K562 (cell line): ENCODE measurements at regions not wholly inside any gene's neighbourhood (a gene's known extent, or its start where the extent isn't known, plus 50 kb on each side); places are given as distances from the start of the nearest gene placed in this dataset.

Experiments
- ATAC-seq: fragments of 200-7000 bp; cut with Tn5 transposase; 3 replicates; pipeline ENCODE4 v1.9.1; 2020; ENCODE audit warnings: moderate library complexity
- BruUV-seq: library from RNA; stranded (reverse); fragments of 400-500 nt; replicated peaks from 2 replicates; lab custom pipeline; 2021; lab: Mats Ljungman, UMichigan
- CTCF ChIA-PET: fragments of 300-600 bp; formaldehyde crosslinking; extraction: SDS; loops from one replicate; lab custom pipeline; 2021; ENCODE audit warnings: low intra/inter-chr PET ratio; lab: Yijun Ruan, JAX
- POLR2A ChIA-PET: fragments of 300-600, 350-650 bp; sonication (Branson Sonifier 250); formaldehyde crosslinking; extraction: SDS; loops from one replicate; lab custom pipeline; 2021; ENCODE audit warnings: antibody characterized with exemption, inconsistent platforms; lab: Yijun Ruan, JAX
- DNase-seq, 4 experiments: peaks; one replicate each; pipeline versions ENCODE4 v3.0.0 to v3.0.0-alpha.2; 2011 to 2018; ENCODE audit warnings: low spot score in 3 of 4, mixed read lengths in 3 of 4; ENCODE audit errors: extremely low read depth in 1 of 4
- FAIRE-seq: peaks from 2 replicates; lab custom pipeline; 2011; peaks lifted over from hg19 to GRCh38; lab: Jason Lieb, UNC
- H2AFZ ChIP-seq: 2 replicates; pipeline ENCODE4 v1.6.0; 2011; ENCODE audit warnings: low read depth, low read length, control low read depth, inconsistent platforms
- H3K27ac ChIP-seq: fragments of 200-600 bp; 3 replicates; pipeline ENCODE4 v1.8.0; 2011; ENCODE audit warnings: low read depth, mild to moderate bottlenecking, control low read depth, inconsistent platforms, low read length, moderate library complexity, mixed read lengths; ENCODE audit errors: extremely low read depth
- H3K27me3 ChIP-seq, 2 experiments: fragments of 300-600 bp in 1 of 2; 2 replicates in 1 of 2; 3 replicates in 1 of 2; pipeline versions ENCODE4 v1.6.0 to v1.8.0; 2011; ENCODE audit warnings: inconsistent platforms in 2 of 2, low read length in 2 of 2, mild to moderate bottlenecking in 1 of 2, mixed read lengths in 1 of 2, moderate library complexity in 1 of 2; ENCODE audit not compliant: control insufficient read depth in 2 of 2, insufficient read depth in 2 of 2
- H3K36me3 ChIP-seq: fragments of 300-600 bp; 3 replicates; pipeline ENCODE4 v1.8.0; 2011; ENCODE audit warnings: mild to moderate bottlenecking, low read length, inconsistent platforms; ENCODE audit not compliant: control insufficient read depth, insufficient read depth
- H3K4me1 ChIP-seq, 2 experiments: fragments of 200-600 bp in 1 of 2; replicated peaks in 1 of 2; 2 replicates in 1 of 2; 3 replicates in 1 of 2; pipeline versions ENCODE4 v1.5.1 to v1.8.0; 2011; ENCODE audit warnings: inconsistent platforms in 2 of 2, low read length in 2 of 2, mild to moderate bottlenecking in 1 of 2, mixed read lengths in 1 of 2, moderate library complexity in 1 of 2; ENCODE audit not compliant: control insufficient read depth in 2 of 2, insufficient read depth in 2 of 2
- H3K4me2 ChIP-seq: 2 replicates; pipeline ENCODE4 v1.6.1; 2011; ENCODE audit warnings: low read length, control low read depth, inconsistent platforms, mixed read lengths; ENCODE audit not compliant: insufficient read depth
- H3K4me3 ChIP-seq: fragments of 200-600 bp; sonication (generic), shearing (Covaris generic); 2 replicates; pipeline ENCODE4 v1.5.1; 2016; ENCODE audit warnings: control low read depth, inconsistent platforms
- H3K79me2 ChIP-seq: fragments of 200-600 bp; 3 replicates; pipeline ENCODE4 v1.8.0; 2011; ENCODE audit warnings: low read length, inconsistent platforms; ENCODE audit not compliant: control insufficient read depth, insufficient read depth
- H3K9ac ChIP-seq, 2 experiments: 2 replicates each; pipeline versions ENCODE4 v1.6.0 to v1.6.1; 2011; ENCODE audit warnings: low read depth in 2 of 2, low read length in 2 of 2, control low read depth in 1 of 2, inconsistent platforms in 1 of 2, mild to moderate bottlenecking in 1 of 2, mixed read lengths in 1 of 2; ENCODE audit not compliant: insufficient read depth in 1 of 2
- H3K9me1 ChIP-seq: one replicate; pipeline ENCODE4 v1.6.0; 2011; ENCODE audit warnings: inconsistent platforms, mild to moderate bottlenecking, low read length, moderate library complexity; ENCODE audit not compliant: control insufficient read depth, insufficient read depth
- H3K9me3 ChIP-seq: replicated peaks from 2 replicates; pipeline ENCODE4 v1.5.1; 2011; ENCODE audit warnings: low read depth, low read length, inconsistent platforms; ENCODE audit not compliant: control insufficient read depth, insufficient read depth
- H4K20me1 ChIP-seq: replicated peaks from 2 replicates; pipeline ENCODE4 v1.6.1; 2011; ENCODE audit warnings: low read length, inconsistent platforms, mixed read lengths; ENCODE audit not compliant: control insufficient read depth, insufficient read depth
- HEY1 ChIP-seq: fragments of 250-450 bp; sonication (Bioruptor Pico); IDR thresholded peaks from 2 replicates; pipeline ENCODE4 v1.5.0; 2020; ENCODE audit warnings: mild to moderate bottlenecking, moderate library complexity, borderline replicate concordance
- MEIS2 ChIP-seq: fragments of 450-650 bp; IDR thresholded peaks from 2 replicates; pipeline ENCODE4 v1.6.1; 2014; ENCODE audit warnings: mild to moderate bottlenecking; ENCODE audit not compliant: partially characterized antibody
- NELFE ChIP-seq: IDR thresholded peaks from 2 replicates; pipeline ENCODE4 v1.6.1; 2011; ENCODE audit warnings: mild to moderate bottlenecking; ENCODE audit not compliant: insufficient read depth, insufficient read length
- PYGO2 ChIP-seq: fragments of 450-650 bp; IDR thresholded peaks from 2 replicates; pipeline ENCODE4 v1.6.1; 2016; ENCODE audit warnings: mild to moderate bottlenecking, missing genetic modification characterization, moderate library complexity, missing compliant biosample characterization
- SAFB ChIP-seq: fragments of 200-400 bp; formaldehyde crosslinking; IDR thresholded peaks from 2 replicates; pipeline ENCODE4 v1.6.1; 2017; ENCODE audit warnings: low read depth, low read length, borderline replicate concordance
- ZNF165 ChIP-seq: fragments of 250-450 bp; sonication (Bioruptor Pico); IDR thresholded peaks from 2 replicates; pipeline ENCODE4 v1.4.0; 2020; ENCODE audit warnings: borderline replicate concordance
- WGBS: fragments of 100-300 bp; shearing (Covaris generic); methylation state at CpG from one replicate; pipeline ENCODE4 v1.1.6; 2016; ENCODE audit warnings: low coverage, mixed read lengths; ENCODE audit not compliant: insufficient coverage; ENCODE audit errors: missing lambda C conversion rate; 5-methylcytosine and 5-hydroxymethylcytosine counted together
- in situ Hi-C: fragments of 300-500 bp; cut with MboI; formaldehyde crosslinking; loops from 4 replicates; pipeline ENCODE4 v1.15.0; 2018; ENCODE audit warnings: inconsistent platforms, mixed read lengths
- intact Hi-C: fragments of 100-400 bp; cut with micrococcal nuclease; formaldehyde crosslinking; loops from 2 replicates; pipeline ENCODE4 v1.14.2; 2022
- TF ChIP-seq, protein P1 (sequence below): fragments of 250-450 bp; sonication (Bioruptor Pico); IDR thresholded peaks from 2 replicates; pipeline ENCODE4 v1.9.0; 2021; ENCODE audit warnings: mild to moderate bottlenecking, inconsistent platforms
- TF ChIP-seq, protein P2 (sequence below), 3 experiments: IDR thresholded peaks in 2 of 3; conservative IDR thresholded peaks in 1 of 3; 2 replicates each; pipeline ENCODE4 v1.5.1; 2011 to 2012; ENCODE audit warnings: low read length in 3 of 3, mild to moderate bottlenecking in 3 of 3, control low read depth in 2 of 3, improper control_type of control experiment in 1 of 3, inconsistent platforms in 1 of 3, low read depth in 1 of 3, mixed read lengths in 1 of 3, moderate library complexity in 1 of 3; ENCODE audit not compliant: insufficient read depth in 2 of 3
- TF ChIP-seq, protein P3 (sequence below): sonication (generic); formaldehyde crosslinking; IDR thresholded peaks from 2 replicates; pipeline ENCODE4 v1.8.0; 2022; ENCODE audit warnings: missing genetic modification reagents, mild to moderate bottlenecking, borderline replicate concordance
- TF ChIP-seq, protein P4 (sequence below), 2 experiments: fragments of 450-650 bp; IDR thresholded peaks; 2 replicates each; pipeline ENCODE4 v1.6.1; 2018; ENCODE audit warnings: mild to moderate bottlenecking in 2 of 2, low read depth in 1 of 2; ENCODE audit not compliant: partially characterized antibody in 2 of 2

DNA sequence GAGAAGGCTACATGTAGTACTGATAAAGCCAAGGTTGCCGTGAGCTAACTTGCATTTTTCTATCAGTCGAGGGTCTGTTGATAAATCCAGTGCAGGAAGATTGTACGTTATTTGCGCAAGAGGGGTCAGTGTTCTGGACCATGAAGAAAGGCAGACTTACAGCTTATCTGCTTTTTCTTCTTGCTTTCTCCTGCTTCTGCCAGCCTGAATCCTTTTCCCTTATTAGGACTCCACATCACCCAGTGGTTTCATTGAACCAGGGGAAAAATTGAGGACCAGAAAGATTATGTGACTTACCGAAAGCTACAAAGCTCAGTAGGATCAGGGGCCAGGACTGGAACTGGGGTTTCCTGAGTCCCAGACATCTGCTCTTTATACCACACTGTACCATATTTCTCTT is 534.6 kb upstream of the BRINP1 start (continued):
- TF ChIP-seq, protein P1, sequence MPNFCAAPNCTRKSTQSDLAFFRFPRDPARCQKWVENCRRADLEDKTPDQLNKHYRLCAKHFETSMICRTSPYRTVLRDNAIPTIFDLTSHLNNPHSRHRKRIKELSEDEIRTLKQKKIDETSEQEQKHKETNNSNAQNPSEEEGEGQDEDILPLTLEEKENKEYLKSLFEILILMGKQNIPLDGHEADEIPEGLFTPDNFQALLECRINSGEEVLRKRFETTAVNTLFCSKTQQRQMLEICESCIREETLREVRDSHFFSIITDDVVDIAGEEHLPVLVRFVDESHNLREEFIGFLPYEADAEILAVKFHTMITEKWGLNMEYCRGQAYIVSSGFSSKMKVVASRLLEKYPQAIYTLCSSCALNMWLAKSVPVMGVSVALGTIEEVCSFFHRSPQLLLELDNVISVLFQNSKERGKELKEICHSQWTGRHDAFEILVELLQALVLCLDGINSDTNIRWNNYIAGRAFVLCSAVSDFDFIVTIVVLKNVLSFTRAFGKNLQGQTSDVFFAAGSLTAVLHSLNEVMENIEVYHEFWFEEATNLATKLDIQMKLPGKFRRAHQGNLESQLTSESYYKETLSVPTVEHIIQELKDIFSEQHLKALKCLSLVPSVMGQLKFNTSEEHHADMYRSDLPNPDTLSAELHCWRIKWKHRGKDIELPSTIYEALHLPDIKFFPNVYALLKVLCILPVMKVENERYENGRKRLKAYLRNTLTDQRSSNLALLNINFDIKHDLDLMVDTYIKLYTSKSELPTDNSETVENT (CRISPR knock-in tag), result no peak
- TF ChIP-seq HEY1 (CRISPR knock-in tag), result no peak
- TF ChIP-seq NELFE, result no peak
- TF ChIP-seq ZNF165 (CRISPR knock-in tag), result no peak
- TF ChIP-seq, protein P2, sequence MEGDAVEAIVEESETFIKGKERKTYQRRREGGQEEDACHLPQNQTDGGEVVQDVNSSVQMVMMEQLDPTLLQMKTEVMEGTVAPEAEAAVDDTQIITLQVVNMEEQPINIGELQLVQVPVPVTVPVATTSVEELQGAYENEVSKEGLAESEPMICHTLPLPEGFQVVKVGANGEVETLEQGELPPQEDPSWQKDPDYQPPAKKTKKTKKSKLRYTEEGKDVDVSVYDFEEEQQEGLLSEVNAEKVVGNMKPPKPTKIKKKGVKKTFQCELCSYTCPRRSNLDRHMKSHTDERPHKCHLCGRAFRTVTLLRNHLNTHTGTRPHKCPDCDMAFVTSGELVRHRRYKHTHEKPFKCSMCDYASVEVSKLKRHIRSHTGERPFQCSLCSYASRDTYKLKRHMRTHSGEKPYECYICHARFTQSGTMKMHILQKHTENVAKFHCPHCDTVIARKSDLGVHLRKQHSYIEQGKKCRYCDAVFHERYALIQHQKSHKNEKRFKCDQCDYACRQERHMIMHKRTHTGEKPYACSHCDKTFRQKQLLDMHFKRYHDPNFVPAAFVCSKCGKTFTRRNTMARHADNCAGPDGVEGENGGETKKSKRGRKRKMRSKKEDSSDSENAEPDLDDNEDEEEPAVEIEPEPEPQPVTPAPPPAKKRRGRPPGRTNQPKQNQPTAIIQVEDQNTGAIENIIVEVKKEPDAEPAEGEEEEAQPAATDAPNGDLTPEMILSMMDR (IDR thresholded peaks at IDR 0.05 in 2 of 3, conservative IDR thresholded peaks at IDR 0.05 in 1 of 3; ENCODE audit: insufficient read depth in 2 of 3, low read depth in 1 of 3, low read length in 3 of 3), result no peak
- no peak for TF ChIP-seq MEIS2

DNA sequence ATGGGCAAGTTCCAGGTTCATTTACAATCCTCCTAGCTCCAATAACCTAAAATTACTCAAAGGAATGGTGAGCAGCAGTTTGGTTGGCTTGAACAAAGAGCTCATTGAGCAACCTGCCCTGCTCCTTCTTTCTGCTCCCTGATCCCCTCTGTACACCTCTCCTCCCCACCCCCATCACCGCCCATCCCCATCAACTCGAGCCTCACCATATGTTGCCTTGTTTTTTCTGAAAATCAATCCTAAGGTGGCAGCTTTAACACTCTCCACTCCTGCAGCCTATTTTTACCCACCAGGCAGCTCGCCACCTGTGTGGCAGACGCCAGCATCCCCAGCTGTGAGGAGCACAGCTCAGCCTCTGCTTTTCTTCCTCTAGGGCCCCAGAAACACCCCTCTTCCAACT is 533.4 kb upstream of the BRINP1 start:
- Histone ChIP-seq H3K9me1 (no peaks in the 10 kb centered on the region), H3K36me3 (no peaks in the 10 kb centered on the region), H3K4me2 (no peak overlapping the region), H4K20me1 (no peaks in the 10 kb centered on the region), H3K79me2 (no peaks in the 10 kb centered on the region), H2AFZ (no peak overlapping the region), H3K27ac (no peak overlapping the region), H3K9ac (no peak overlapping the region), H3K9me3 (no peaks in the 10 kb centered on the region), H3K4me3 (no peak overlapping the region), H3K4me1 (no peaks in the 10 kb centered on the region), H3K27me3 (no peaks in the 10 kb centered on the region)
- no peak for FAIRE-seq
- intact Hi-C loops (no loop called here), in situ Hi-C loops (no loop called here)
- CTCF ChIA-PET, result no interaction called here
- no TSS peak for BruUV-seq
- no peak for ATAC-seq
- POLR2A ChIA-PET, result no interaction called here
- 3% methylated on average over 4 of the region's 4 CpGs for WGBS
- no peak for DNase-seq
- TF ChIP-seq PYGO2 (tag), result no peak
- TF ChIP-seq SAFB, result no peak
- TF ChIP-seq, protein P3, sequence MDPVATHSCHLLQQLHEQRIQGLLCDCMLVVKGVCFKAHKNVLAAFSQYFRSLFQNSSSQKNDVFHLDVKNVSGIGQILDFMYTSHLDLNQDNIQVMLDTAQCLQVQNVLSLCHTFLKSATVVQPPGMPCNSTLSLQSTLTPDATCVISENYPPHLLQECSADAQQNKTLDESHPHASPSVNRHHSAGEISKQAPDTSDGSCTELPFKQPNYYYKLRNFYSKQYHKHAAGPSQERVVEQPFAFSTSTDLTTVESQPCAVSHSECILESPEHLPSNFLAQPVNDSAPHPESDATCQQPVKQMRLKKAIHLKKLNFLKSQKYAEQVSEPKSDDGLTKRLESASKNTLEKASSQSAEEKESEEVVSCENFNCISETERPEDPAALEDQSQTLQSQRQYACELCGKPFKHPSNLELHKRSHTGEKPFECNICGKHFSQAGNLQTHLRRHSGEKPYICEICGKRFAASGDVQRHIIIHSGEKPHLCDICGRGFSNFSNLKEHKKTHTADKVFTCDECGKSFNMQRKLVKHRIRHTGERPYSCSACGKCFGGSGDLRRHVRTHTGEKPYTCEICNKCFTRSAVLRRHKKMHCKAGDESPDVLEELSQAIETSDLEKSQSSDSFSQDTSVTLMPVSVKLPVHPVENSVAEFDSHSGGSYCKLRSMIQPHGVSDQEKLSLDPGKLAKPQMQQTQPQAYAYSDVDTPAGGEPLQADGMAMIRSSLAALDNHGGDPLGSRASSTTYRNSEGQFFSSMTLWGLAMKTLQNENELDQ (CRISPR knock-in tag), result no peak
- TF ChIP-seq, protein P4, sequence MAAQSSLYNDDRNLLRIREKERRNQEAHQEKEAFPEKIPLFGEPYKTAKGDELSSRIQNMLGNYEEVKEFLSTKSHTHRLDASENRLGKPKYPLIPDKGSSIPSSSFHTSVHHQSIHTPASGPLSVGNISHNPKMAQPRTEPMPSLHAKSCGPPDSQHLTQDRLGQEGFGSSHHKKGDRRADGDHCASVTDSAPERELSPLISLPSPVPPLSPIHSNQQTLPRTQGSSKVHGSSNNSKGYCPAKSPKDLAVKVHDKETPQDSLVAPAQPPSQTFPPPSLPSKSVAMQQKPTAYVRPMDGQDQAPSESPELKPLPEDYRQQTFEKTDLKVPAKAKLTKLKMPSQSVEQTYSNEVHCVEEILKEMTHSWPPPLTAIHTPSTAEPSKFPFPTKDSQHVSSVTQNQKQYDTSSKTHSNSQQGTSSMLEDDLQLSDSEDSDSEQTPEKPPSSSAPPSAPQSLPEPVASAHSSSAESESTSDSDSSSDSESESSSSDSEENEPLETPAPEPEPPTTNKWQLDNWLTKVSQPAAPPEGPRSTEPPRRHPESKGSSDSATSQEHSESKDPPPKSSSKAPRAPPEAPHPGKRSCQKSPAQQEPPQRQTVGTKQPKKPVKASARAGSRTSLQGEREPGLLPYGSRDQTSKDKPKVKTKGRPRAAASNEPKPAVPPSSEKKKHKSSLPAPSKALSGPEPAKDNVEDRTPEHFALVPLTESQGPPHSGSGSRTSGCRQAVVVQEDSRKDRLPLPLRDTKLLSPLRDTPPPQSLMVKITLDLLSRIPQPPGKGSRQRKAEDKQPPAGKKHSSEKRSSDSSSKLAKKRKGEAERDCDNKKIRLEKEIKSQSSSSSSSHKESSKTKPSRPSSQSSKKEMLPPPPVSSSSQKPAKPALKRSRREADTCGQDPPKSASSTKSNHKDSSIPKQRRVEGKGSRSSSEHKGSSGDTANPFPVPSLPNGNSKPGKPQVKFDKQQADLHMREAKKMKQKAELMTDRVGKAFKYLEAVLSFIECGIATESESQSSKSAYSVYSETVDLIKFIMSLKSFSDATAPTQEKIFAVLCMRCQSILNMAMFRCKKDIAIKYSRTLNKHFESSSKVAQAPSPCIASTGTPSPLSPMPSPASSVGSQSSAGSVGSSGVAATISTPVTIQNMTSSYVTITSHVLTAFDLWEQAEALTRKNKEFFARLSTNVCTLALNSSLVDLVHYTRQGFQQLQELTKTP (IDR thresholded peaks at IDR 0.05; ENCODE audit: low read depth in 1 of 2, partially characterized antibody in 2 of 2), result no peak
